ENCODE measurements at regions not wholly inside any gene's neighbourhood (a gene's known extent, or its start where the extent isn't known, plus 50 kb on each side); places are given as distances from the start of the nearest gene placed in this dataset.

DNA sequence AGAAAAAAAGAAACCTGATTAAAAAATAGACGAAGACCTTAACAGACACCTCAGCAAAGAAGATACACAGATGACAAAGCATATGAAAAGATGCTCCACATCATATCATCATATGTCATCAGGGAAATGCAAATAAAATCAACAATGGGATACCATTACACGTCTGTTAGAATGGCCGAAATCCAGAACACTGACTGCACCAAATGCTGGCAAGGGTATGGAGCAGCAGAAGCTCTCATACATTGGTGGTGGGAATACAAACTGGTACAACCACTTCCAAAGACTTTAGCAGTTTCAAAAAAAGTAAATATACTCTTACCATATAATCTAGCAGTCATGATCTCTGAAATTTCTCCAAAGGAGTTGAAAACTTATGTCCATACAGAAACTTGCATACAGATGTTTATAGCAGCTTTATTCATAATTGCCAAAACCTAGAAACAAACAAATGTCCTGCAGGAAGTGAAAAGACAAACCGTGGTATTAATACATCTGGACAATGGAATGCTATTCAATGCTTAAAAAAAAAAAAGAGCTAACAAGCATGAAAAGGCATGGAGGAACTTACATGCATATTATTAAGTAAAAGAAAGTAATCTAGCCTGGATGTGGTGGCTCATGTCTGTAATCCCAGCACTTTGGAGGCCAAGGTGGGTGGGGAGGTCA lies 107.4 kb downstream of the HES1 start:
- Histone ChIP-seq H4K12ac (ENCODE audit: low read depth, low read length) (no peak overlapping the region), H2BK120ac (ENCODE audit: insufficient read depth, low read length, poor library complexity) (no peak overlapping the region), H4K8ac (ENCODE audit: low read depth, low read length) (no peak overlapping the region), H3K4me2 (ENCODE audit: low read length) (no peak overlapping the region), H3K79me1 (ENCODE audit: low read length) (peaks cover 1% of the 10 kb centered on the region), H2BK12ac (ENCODE audit: low read length) (no peak overlapping the region), H2AK5ac (ENCODE audit: low read length) (no peak overlapping the region), H3K36me3 (ENCODE audit: control insufficient read depth in 1 of 2, insufficient read depth in 2 of 2, low read length in 2 of 2) (no peaks in the 10 kb centered on the region), H3K27ac (ENCODE audit: low read depth, low read length) (no peak overlapping the region), H3K18ac (ENCODE audit: low read length) (no peak overlapping the region), H3K79me2 (ENCODE audit: control insufficient read depth, insufficient read depth, low read length, poor library complexity) (no peaks in the 10 kb centered on the region), H3K23ac (ENCODE audit: low read length) (no peak overlapping the region), H3K4me3 (ENCODE audit: low read depth, low read length) (no peak overlapping the region), H3K4ac (ENCODE audit: low read depth, low read length) (no peak overlapping the region), H3K27me3 (ENCODE audit: insufficient read depth, low read length) (no peaks in the 10 kb centered on the region), H3K14ac (ENCODE audit: low read length) (no peak overlapping the region), H4K91ac (ENCODE audit: low read depth, low read length) (no peak overlapping the region), H2AFZ (ENCODE audit: insufficient read depth, low read length, poor library complexity) (no peak overlapping the region), H3K9ac (ENCODE audit: low read length) (no peak overlapping the region), H3K4me1 (ENCODE audit: control insufficient read depth in 1 of 2, insufficient read depth in 2 of 2, low read length in 2 of 2) (peaks cover 0 to 4% of the 10 kb centered on the region in 2 experiments), H3K9me3 (ENCODE audit: insufficient read depth, low read depth, low read length) (no peaks in the 10 kb centered on the region), H2BK5ac (ENCODE audit: low read depth, low read length, poor library complexity) (no peak overlapping the region)
- no CpG with 5 or more reads among the region's 4 CpGs for WGBS (ENCODE audit: extremely low coverage, insufficient coverage, insufficient read length)
- DNase-seq, result no peak

DNA sequence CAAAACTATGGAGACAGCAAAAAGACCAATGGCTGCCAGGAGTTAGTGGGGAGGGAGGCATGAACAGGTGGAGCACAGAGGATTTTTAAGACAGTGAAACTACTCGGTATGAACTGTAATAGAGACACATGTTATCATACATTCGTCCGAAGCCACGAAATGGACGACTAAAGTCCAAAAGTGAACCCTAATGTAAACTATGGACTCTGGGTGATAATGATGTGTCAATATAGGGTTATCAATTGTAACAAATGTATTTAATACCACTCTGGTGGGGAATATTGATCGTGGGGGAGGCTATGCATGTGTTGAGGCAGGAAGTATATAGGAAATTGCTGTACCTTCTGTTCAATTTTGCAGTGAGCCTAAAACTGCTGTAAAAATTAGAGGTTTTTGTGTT lies 107.0 kb downstream of the CPN2 start:
- no peak overlapping the region for H3K4me3 ChIP-seq (ENCODE audit: low read depth, low read length)
- no peak overlapping the region for H3K23ac ChIP-seq (ENCODE audit: low read length)
- H4K91ac ChIP-seq (ENCODE audit: low read depth, low read length), result no peak overlapping the region
- H3K9me3 ChIP-seq (ENCODE audit: insufficient read depth, low read depth, low read length), result no peaks in the 10 kb centered on the region
- H2BK12ac ChIP-seq (ENCODE audit: low read length), result no peak overlapping the region
- peaks cover 1% of the 10 kb centered on the region for H3K79me1 ChIP-seq (ENCODE audit: low read length)
- H3K14ac ChIP-seq (ENCODE audit: low read length), result no peak overlapping the region
- H3K4me1 ChIP-seq (ENCODE audit: control insufficient read depth in 1 of 2, insufficient read depth in 2 of 2, low read length in 2 of 2), result peaks cover 0 to 4% of the 10 kb centered on the region in 2 experiments
- no peak overlapping the region for H3K18ac ChIP-seq (ENCODE audit: low read length)
- no peak overlapping the region for H2BK120ac ChIP-seq (ENCODE audit: insufficient read depth, low read length, poor library complexity)
- no CpG with 5 or more reads among the region's 6 CpGs for WGBS (ENCODE audit: extremely low coverage, insufficient coverage, insufficient read length)
- no peaks in the 10 kb centered on the region for H3K79me2 ChIP-seq (ENCODE audit: control insufficient read depth, insufficient read depth, low read length, poor library complexity)
- H3K27me3 ChIP-seq (ENCODE audit: insufficient read depth, low read length), result no peaks in the 10 kb centered on the region
- no peak overlapping the region for H2AK5ac ChIP-seq (ENCODE audit: low read length)
- no peak overlapping the region for H3K27ac ChIP-seq (ENCODE audit: low read depth, low read length)
- H4K8ac ChIP-seq (ENCODE audit: low read depth, low read length), result no peak overlapping the region
- H2BK5ac ChIP-seq (ENCODE audit: low read depth, low read length, poor library complexity), result no peak overlapping the region
- H3K4ac ChIP-seq (ENCODE audit: low read depth, low read length), result no peak overlapping the region
- no peak overlapping the region for H3K4me2 ChIP-seq (ENCODE audit: low read length)
- no peak overlapping the region for H2AFZ ChIP-seq (ENCODE audit: insufficient read depth, low read length, poor library complexity)
- no peak overlapping the region for H3K9ac ChIP-seq (ENCODE audit: low read length)
- H3K36me3 ChIP-seq (ENCODE audit: control insufficient read depth in 1 of 2, insufficient read depth in 2 of 2, low read length in 2 of 2), result no peaks in the 10 kb centered on the region
- no peak overlapping the region for H4K12ac ChIP-seq (ENCODE audit: low read depth, low read length)
- DNase-seq, result no peak

DNA sequence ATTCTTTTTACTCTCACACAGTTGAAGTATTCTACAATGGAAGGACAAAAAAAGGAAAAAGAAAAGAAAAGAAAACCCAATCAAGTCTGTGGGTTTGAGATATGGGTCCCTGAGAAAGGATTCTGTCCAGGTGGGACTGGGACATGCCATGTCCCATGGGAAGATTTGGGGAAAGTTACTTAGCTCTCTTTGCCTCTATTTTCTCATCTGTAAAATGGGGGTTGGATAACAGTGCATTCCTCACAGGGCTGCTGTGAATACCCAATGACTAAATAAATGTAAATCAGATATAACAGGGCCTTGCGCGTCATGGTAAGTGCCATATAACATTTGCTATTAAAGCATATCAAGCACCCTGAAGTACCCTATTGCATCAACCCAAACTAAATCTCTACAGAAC lies 105.7 kb downstream of the CPN2 start:
- Histone ChIP-seq H3K27ac (ENCODE audit: low read depth, low read length) (no peak overlapping the region), H4K8ac (ENCODE audit: low read depth, low read length) (no peak overlapping the region), H3K36me3 (ENCODE audit: control insufficient read depth in 1 of 2, insufficient read depth in 2 of 2, low read length in 2 of 2) (no peaks in the 10 kb centered on the region), H3K27me3 (ENCODE audit: insufficient read depth, low read length) (no peaks in the 10 kb centered on the region), H3K23ac (ENCODE audit: low read length) (no peak overlapping the region), H3K18ac (ENCODE audit: low read length) (no peak overlapping the region), H3K9me3 (ENCODE audit: insufficient read depth, low read depth, low read length) (no peaks in the 10 kb centered on the region), H3K9ac (ENCODE audit: low read length) (no peak overlapping the region), H4K12ac (ENCODE audit: low read depth, low read length) (no peak overlapping the region), H3K4ac (ENCODE audit: low read depth, low read length) (no peak overlapping the region), H3K4me2 (ENCODE audit: low read length) (no peak overlapping the region), H3K14ac (ENCODE audit: low read length) (no peak overlapping the region), H4K91ac (ENCODE audit: low read depth, low read length) (no peak overlapping the region), H2AFZ (ENCODE audit: insufficient read depth, low read length, poor library complexity) (no peak overlapping the region), H2BK12ac (ENCODE audit: low read length) (no peak overlapping the region), H2BK120ac (ENCODE audit: insufficient read depth, low read length, poor library complexity) (no peak overlapping the region), H3K4me3 (ENCODE audit: low read depth, low read length) (no peak overlapping the region), H3K4me1 (ENCODE audit: control insufficient read depth in 1 of 2, insufficient read depth in 2 of 2, low read length in 2 of 2) (peaks cover 0 to 4% of the 10 kb centered on the region in 2 experiments), H2BK5ac (ENCODE audit: low read depth, low read length, poor library complexity) (no peak overlapping the region), H2AK5ac (ENCODE audit: low read length) (no peak overlapping the region), H3K79me2 (ENCODE audit: control insufficient read depth, insufficient read depth, low read length, poor library complexity) (no peaks in the 10 kb centered on the region), H3K79me1 (ENCODE audit: low read length) (peaks cover 1% of the 10 kb centered on the region)
- no peak for DNase-seq
- no CpG with 5 or more reads among the region's 2 CpGs for WGBS (ENCODE audit: extremely low coverage, insufficient coverage, insufficient read length)

- peak overlapping the region; percentile 4 for H2AFZ ChIP-seq (ENCODE audit: insufficient read depth, low read length, poor library complexity)
Observed at GRCh38 chr3:194245975-194246561, 105.1 kb downstream of the CPN2 start.

More at GRCh38 chr3:194245975-194246561, 105.1 kb downstream of the CPN2 start:
- H3K79me1 ChIP-seq (ENCODE audit: low read length), result peaks cover 1% of the 10 kb centered on the region
- H3K79me2 ChIP-seq (ENCODE audit: control insufficient read depth, insufficient read depth, low read length, poor library complexity), result no peaks in the 10 kb centered on the region
- no peak overlapping the region for H4K8ac ChIP-seq (ENCODE audit: low read depth, low read length)
- H3K4me3 ChIP-seq (ENCODE audit: low read depth, low read length), result no peak overlapping the region
- H3K4ac ChIP-seq (ENCODE audit: low read depth, low read length), result no peak overlapping the region
- peaks cover 0 to 4% of the 10 kb centered on the region in 2 experiments for H3K4me1 ChIP-seq (ENCODE audit: control insufficient read depth in 1 of 2, insufficient read depth in 2 of 2, low read length in 2 of 2)
- no peaks in the 10 kb centered on the region for H3K27me3 ChIP-seq (ENCODE audit: insufficient read depth, low read length)
- no peak overlapping the region for H3K14ac ChIP-seq (ENCODE audit: low read length)
- H3K36me3 ChIP-seq (ENCODE audit: control insufficient read depth in 1 of 2, insufficient read depth in 2 of 2, low read length in 2 of 2), result no peaks in the 10 kb centered on the region
- H3K4me2 ChIP-seq (ENCODE audit: low read length), result no peak overlapping the region
- H3K23ac ChIP-seq (ENCODE audit: low read length), result no peak overlapping the region
- no peak overlapping the region for H2BK5ac ChIP-seq (ENCODE audit: low read depth, low read length, poor library complexity)
- no peaks in the 10 kb centered on the region for H3K9me3 ChIP-seq (ENCODE audit: insufficient read depth, low read depth, low read length)
- H2BK120ac ChIP-seq (ENCODE audit: insufficient read depth, low read length, poor library complexity), result peak overlapping the region; percentile 3
- H3K18ac ChIP-seq (ENCODE audit: low read length), result no peak overlapping the region
- no peak overlapping the region for H4K91ac ChIP-seq (ENCODE audit: low read depth, low read length)
- no peak overlapping the region for H4K12ac ChIP-seq (ENCODE audit: low read depth, low read length)
- H2AK5ac ChIP-seq (ENCODE audit: low read length), result no peak overlapping the region
- H2BK12ac ChIP-seq (ENCODE audit: low read length), result peak overlapping the region; percentile 61
- no peak overlapping the region for H3K27ac ChIP-seq (ENCODE audit: low read depth, low read length)
- WGBS (ENCODE audit: extremely low coverage, insufficient coverage, insufficient read length), result no CpG with 5 or more reads among the region's 4 CpGs
- H3K9ac ChIP-seq (ENCODE audit: low read length), result no peak overlapping the region
- DNase-seq, result no peak

Data from trophoblast cell (in vitro differentiated cells and primary cell).